ENCODE measurements at regions not wholly inside any gene's neighbourhood (a gene's known extent, or its start where the extent isn't known, plus 50 kb on each side); places are given as distances from the start of the nearest gene placed in this dataset.
"Not testable (repeated sequence)": the region's sequence is repeated elsewhere in the genome, so short reads cannot be mapped to it uniquely, and the experiment has no call there.

- no peak for DNase-seq
Measured at GRCh38 chr5:30446456-30446855, 747.0 kb upstream of the CDH6 start.

DNA sequence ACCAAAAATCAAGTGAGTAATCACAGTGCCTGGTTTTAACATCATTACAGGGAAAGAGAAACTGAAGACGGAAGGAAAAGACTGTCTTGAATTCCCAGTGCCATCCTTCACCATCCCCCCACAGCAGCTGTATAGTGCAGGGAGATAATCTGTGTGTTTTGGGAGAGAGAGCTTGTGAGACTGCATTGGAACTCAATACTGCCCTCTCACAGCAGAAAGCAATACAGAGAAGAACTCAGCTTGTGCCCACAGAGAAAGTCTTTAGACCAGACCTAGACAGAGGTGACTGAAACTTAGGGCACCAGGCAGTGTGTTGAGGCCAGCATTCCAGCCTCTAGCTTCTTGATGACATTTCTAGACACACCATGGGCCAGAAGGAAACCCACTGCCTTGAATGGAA, 754.7 kb upstream of the CDH6 start:
- no peak for DNase-seq

GRCh38 chr5:30436691-30437090, 756.8 kb upstream of the CDH6 start:
- DNase-seq, result no peak

GRCh38 chr5:30428866-30429407, 764.5 kb upstream of the CDH6 start:
- DNase-seq, result not testable (repeated sequence)

DNA sequence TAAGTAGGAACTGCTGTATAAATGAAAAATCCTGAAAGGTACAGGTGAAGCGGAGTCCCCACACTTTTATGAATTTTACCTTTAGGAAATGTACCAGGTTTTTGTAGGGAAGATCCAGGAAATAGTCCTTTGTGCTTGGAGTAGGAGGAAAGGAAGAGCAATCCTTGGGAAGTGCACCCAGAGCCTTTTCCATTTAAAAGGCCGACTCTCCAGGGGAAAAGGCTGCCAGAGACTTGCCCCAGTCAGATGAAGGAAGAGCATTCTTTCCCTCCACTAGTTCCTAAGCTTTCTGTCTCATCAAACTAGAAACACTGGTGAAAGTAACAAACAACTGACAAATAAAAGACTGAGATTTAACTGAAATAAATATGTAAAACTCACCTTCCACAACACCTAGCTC, 779.4 kb upstream of the CDH6 start:
- no peak for DNase-seq

DNA sequence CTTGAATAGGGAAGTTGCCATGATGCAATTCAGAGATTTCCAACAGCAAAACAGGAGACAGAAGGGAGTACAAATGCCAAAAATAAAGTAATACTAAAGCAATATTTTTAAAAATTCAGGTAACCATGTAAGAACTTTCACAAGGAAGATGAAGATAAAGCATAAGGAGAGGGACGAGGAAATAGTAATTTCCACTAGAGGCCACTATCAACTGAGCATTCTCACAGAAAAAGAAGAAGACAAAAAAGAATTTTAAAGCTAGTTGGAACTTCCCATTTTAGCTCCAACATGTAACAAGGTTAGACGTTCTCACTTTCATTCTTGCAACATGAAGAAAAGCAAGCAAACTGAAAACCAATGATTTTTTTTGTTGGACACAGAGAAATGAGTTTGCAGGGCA, 779.9 kb upstream of the CDH6 start:
- no peak for DNase-seq

DNA sequence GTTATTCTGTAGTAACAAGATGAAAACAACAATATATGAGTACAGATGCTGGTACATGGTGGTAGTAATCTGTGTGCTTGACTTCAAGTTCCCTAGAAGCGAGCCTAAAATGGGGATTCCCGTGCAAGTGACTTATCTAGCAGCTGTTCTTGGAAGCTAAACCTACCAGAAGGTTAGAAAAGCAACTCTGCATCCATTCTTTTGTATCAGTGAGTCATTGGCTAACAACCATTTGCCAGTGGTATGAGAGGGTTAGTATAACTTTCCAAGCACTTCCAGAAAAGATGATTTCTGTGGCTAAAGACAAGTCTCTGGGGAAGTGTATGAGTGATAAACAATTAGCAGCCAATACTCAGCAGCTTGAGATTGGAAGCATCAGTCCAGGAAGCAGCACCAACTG, 787.7 kb upstream of the CDH6 start:
- no peak for DNase-seq

DNA sequence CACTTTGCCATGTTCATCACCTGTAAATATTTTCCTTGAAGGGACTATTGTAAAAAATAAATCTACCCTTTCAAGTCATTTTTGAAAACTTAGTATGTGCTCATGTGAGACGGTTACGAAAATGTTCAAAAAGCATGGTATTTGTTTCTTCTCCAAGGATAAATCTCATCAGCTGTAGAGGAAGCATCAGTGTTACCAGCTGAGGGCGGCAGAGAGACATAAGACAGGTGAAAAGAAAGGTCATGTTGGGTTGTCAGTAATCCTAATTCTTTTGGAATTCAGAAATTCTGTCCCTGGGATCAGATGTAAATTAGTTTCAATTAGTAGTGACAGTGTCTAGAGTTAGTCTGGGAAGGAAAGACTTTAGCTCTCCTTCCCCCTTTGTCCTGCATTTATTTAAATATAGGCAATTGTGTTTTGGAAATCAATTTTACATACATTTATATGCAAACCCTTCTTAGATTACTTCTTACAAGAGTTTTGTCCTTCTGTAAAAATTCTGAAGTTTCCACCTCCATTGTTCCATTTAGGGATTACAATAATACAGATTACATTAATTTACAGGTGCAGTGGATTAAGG, 791.9 kb upstream of the CDH6 start:
- DNase-seq, result no peak

- no peak for DNase-seq
Measured at GRCh38 chr5:30398423-30398822, 795.1 kb upstream of the CDH6 start.

DNA sequence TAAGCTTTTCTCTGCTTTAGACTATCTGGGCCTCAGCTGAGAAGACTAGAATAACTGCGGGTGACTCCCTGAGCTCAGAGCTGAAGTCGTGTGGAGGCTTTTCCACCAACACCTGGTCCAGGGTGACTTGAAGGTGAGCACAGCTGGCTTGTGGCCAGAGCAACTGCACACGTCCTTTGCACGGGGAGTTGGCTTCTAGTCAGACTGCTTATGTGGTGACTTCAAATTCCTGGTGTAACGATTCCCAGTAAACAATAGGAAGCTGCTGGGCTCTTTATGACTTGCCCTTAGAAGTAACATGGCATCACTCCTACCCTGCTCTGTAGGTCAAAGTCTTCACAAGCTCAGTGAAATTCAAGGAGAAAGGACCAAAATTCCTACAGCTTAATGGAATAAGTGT, 800.6 kb upstream of the CDH6 start:
- no peak for DNase-seq

- no peak for DNase-seq
Measured at GRCh38 chr5:30390095-30390494, 803.4 kb upstream of the CDH6 start.

DNA sequence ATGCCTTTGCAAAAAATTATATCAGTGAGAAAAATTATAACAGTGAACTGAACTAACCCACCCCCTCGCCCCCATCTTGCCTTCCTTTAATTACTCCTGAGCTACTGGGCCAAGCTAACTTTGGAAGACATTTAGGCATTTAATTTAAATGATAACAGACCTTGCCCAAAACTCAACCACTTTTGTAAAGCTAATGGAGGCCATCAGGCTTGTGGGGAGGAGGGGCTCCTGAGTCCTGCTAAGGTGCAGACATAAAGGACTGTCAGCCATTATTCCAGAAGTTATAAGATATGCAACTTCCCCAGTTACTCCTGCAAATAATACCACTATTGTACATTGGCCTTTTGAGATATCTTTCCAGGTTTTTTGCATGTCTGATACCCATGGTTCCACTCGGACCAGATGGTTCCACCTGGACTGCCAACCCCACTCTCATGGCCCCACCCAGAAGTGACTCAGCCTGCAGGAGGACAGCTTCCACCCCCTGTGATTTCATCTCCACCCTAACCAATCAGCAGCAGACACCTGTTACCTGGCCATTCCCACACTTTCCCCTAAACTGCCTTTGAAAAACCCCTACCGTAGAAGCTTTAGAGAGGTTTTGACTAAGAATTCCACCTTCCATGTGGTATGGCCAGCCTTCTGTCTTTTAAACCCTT, 805.4 kb upstream of the CDH6 start:
- DNase-seq, result no peak

- no peak for DNase-seq
Measured at GRCh38 chr5:30385754-30386153, 807.7 kb upstream of the CDH6 start.

DNA sequence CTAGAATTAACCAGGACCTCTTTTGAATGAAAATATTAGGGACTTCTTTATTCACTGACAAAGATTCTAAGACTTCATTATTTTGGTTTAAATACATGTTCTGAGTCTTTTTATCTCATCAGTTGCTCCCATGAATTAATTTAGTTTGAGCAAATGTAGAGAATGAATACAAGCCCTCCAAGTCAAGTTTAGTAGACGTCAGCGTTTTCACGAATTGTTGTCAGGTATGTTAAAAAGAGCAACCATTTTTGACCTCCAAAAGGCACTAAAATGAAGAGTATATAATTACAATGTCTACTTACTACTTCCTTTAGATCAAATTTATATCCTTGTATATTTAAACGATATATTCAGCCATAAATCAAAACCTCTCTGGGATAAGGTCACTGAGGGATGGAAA, 809.3 kb upstream of the CDH6 start:
- DNase-seq, result no peak

- no peak for DNase-seq
Measured at GRCh38 chr5:30380228-30380627, 813.3 kb upstream of the CDH6 start.

DNA sequence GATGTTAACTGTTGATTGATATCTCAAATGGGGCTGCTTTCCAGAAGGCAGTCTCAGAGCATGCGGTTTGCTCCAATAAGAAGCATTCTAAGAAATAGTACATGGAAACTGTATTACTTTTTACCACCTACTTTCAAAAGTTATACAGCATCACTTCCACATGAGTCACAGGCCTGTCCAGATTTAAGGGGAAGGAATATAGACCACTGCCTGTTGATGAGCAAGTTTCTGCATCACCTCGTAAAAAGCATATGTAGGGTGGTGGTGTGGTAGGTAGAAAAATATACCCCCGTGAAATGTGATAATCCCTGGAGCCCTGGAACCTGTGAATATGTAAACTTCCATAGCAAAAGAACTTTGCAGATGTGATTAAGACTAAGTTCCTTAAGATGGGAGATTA, 816.6 kb upstream of the CDH6 start:
- DNase-seq, result no peak

DNA sequence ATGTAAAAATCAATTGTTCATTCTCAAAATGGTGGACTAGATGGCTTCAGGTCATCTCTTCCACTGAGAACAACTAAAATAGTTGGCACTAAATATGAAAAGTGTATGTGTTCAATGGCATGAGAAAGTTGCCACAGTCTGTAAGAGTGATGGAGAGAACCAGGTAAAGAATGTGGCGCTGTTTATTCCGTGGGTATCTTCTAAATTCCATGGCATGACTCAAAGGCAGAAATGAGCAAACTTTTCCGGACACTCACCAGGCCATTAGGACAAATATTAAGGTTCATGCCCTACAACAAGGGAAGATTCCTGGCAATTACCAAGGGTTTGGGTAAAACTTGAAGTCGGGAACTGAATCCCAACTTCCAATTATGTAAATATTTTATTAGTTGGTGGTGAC, 825.4 kb upstream of the CDH6 start:
- DNase-seq, result no peak

DNA sequence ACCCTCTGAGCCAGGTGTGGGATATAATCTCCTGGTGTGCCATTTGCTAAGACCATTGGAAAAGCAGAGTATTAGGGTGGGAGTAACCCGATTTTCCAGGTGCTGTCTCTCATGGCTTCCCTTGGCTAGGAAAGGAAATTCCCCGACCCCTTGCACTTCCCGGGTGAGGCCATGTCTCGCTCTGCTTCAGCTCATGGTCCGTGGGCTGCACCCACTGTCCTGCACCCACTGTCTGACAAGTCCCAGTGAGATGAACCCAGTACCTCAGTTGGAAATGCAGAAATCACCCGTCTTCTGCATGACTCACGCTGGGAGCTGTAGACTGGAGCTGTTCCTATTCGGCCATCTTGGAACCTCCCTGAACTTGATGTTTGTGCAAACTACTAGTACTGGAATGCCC, 828.5 kb upstream of the CDH6 start:
- DNase-seq, result not testable (repeated sequence)

DNA sequence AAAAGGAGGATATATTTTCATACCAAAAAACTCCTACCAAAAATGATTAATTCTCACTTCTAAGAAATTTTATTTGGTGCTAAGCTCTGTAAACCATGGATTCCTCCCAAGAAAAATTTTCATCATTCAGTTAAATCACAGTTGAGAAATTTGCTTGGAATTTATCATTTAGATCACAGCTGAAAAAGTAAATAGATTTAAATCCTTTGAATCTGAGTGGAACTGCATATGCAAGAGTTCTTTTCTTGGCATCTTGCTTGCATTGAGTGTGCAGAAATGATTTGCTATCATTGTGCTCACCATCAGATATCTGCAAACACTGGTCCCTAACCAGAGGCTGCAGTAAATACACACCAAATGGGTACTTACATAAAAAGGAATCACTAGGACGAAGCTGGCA, 836.1 kb upstream of the CDH6 start:
- DNase-seq, result no peak

DNA sequence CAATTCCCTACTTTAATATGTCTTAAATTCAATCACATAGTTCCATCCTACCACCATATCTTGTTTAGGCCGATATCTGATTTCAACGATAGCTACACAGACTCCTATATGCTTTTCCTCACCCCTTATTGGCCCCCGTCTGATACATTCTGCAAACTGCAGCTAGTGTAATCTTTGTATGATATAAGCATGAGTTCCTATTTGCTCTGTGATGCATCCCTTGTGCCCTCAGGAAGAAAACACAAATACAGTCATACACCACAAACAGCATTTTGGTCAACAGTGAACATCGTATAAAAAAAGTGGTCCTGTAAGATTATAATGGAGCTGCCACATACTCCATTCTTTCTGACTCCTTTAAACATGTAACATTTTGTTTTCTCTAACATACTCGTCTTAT, 837.8 kb upstream of the CDH6 start:
- no peak for DNase-seq

- no peak for DNase-seq
Measured at GRCh38 chr5:30347858-30348257, 845.6 kb upstream of the CDH6 start.

DNA sequence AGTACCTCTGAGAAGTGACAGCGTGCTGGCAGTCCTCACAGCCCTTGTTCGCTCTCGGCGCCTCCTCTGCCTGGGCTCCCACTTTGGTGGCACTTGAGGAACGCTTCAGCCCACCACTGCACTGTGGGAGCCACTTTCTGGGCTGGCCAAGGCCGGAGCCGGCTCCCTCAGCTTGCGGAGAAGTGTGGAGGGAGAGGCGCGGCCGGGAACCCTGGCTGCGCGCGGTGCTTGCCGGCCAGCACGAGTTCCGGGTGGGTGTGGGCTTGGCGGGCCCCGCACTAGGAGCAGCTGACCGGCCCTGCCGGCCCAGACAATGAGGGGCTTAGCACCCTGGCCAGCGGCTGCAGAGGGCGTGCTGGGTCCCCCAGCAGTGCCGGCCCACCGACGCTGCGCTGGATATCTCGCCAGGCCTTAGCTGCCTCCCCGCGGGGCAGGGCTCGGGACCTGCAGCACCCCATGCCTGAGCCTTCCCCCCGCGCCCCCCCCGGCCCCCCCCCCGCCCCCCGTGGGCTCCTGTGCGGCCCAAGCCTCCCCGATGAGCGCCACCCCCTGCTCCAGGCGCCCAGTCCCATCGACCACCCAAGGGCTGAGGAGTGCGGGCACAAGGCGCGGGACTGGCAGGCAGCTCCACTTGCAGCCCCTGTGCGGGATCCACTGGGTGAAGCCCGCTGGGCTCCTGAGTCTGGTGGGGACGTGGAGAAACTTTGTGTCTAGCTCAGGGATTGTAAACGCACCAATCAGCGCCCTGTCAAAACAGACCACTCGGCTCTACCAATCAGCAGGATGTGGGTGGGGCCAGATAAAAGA, 847.7 kb upstream of the CDH6 start:
- not testable (repeated sequence) for DNase-seq

- DNase-seq, result no peak
Measured at GRCh38 chr5:30343707-30344106, 849.8 kb upstream of the CDH6 start.

- DNase-seq, result no peak
Measured at GRCh38 chr5:30341466-30341865, 852.0 kb upstream of the CDH6 start.
